SIG-M5 treated with dmso at 0.1 percent for 504 hours (cell line): ENCODE measurements at regions not wholly inside any gene's neighbourhood (a gene's known extent, or its start where the extent isn't known, plus 50 kb on each side); places are given as distances from the start of the nearest gene placed in this dataset.
"Not testable (repeated sequence)": the region's sequence is repeated elsewhere in the genome, so short reads cannot be mapped to it uniquely, and the experiment has no call there.

Source experiments
- DNase-seq: peaks from one replicate; lab custom pipeline; 2025; ENCODE audit not compliant: unreplicated experiment; lab: John Stamatoyannopoulos, UW

GRCh38 chr21:32823296-32823695, 51.7 kb upstream of the PAXBP1 start:
- not testable (repeated sequence) for DNase-seq

GRCh38 chr21:32824950-32825349, 53.4 kb upstream of the PAXBP1 start:
- DNase-seq, result no peak

GRCh38 chr21:32826329-32827167, 55.0 kb upstream of the PAXBP1 start:
- peak; percentile 76 for DNase-seq

- no peak for DNase-seq
Measured at GRCh38 chr21:32828908-32829307, 57.4 kb upstream of the PAXBP1 start.

GRCh38 chr21:32829504-32829903, 57.9 kb upstream of the PAXBP1 start:
- no peak for DNase-seq

GRCh38 chr21:32831779-32832178, 60.2 kb upstream of the PAXBP1 start:
- DNase-seq, result not testable (repeated sequence)

GRCh38 chr21:32834211-32834915, 62.8 kb upstream of the PAXBP1 start:
- no peak for DNase-seq

- no peak for DNase-seq
Measured at GRCh38 chr21:32834916-32835235, 63.3 kb upstream of the PAXBP1 start.

- DNase-seq, result no peak
Measured at GRCh38 chr21:32842146-32842545, 70.6 kb upstream of the PAXBP1 start.

- DNase-seq, result no peak
Measured at GRCh38 chr21:32843561-32843960, 72.0 kb upstream of the PAXBP1 start.

- no peak for DNase-seq
Measured at GRCh38 chr21:32844076-32844475, 72.5 kb upstream of the PAXBP1 start.

GRCh38 chr21:32844653-32845436, 73.3 kb upstream of the PAXBP1 start:
- DNase-seq, result peak; percentile 77

- DNase-seq, result no peak
Measured at GRCh38 chr21:32858628-32859027, 87.1 kb upstream of the PAXBP1 start.

GRCh38 chr21:32860399-32860798, 88.8 kb upstream of the PAXBP1 start:
- no peak for DNase-seq

GRCh38 chr21:32861866-32862265, 90.3 kb upstream of the PAXBP1 start:
- no peak for DNase-seq

GRCh38 chr21:32867597-32867996, 96.0 kb upstream of the PAXBP1 start:
- DNase-seq, result no peak

GRCh38 chr21:32868631-32869454, 97.3 kb upstream of the PAXBP1 start:
- DNase-seq, result no peak

- DNase-seq, result no peak
Measured at GRCh38 chr21:32869459-32869858, 97.9 kb upstream of the PAXBP1 start.

- no peak for DNase-seq
Measured at GRCh38 chr21:32876426-32876825, 104.9 kb upstream of the PAXBP1 start.

- DNase-seq, result not testable (repeated sequence)
Measured at GRCh38 chr21:32877888-32878287, 106.3 kb upstream of the PAXBP1 start.

- peak; percentile 33 for DNase-seq
Measured at GRCh38 chr21:32878661-32879060, 107.1 kb upstream of the PAXBP1 start.
